AG09319 (cell line): ENCODE measurements at regions not wholly inside any gene's neighbourhood (a gene's known extent, or its start where the extent isn't known, plus 50 kb on each side); places are given as distances from the start of the nearest gene placed in this dataset.

Source experiments
- DNase-seq: peaks from one replicate; pipeline ENCODE4 v3.0.0-alpha.2; 2010; ENCODE audit warnings: low read depth; ENCODE audit errors: extremely low read depth
- TF ChIP-seq, protein P1 (sequence below): IDR thresholded peaks from 2 replicates; pipeline ENCODE4 v1.5.1; 2011; ENCODE audit warnings: low read depth, mild to moderate bottlenecking, inconsistent platforms, low read length, moderate library complexity

DNA sequence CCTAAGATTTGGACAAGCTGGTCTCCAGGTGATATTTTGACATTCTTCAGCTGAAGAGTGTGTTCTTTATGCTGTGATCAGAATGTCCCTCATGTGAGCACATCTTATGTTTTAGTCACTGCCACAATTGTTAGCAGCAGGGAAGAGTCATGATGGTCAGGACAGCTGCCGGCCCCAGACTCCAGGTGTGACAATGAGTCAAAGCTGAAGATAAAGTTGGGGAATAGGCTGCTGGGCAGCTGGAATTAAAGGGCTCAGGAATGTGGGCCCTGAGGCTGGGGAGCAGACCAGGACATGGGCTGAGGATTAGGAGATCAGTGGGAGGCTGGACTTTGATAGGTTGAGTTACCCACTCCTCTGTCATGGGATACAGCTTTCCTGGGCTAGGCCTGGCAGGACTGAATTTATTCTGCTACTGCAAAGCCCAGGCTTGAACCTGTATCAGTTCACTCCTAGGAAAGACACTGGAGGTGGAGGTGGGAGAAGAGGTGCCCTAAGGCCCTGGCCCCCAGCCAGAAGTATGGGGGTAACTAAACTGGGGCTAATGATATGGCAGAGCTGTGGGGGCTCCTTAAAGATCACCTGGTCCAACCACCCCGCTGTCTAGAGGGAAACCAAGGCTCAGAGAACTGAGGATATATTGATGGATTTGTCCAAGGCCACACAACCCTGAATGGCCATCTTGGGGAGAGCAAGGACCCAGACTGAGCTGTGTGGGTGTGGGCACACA, 119.5 kb downstream of the PJA1 start:
- TF ChIP-seq, protein P1, sequence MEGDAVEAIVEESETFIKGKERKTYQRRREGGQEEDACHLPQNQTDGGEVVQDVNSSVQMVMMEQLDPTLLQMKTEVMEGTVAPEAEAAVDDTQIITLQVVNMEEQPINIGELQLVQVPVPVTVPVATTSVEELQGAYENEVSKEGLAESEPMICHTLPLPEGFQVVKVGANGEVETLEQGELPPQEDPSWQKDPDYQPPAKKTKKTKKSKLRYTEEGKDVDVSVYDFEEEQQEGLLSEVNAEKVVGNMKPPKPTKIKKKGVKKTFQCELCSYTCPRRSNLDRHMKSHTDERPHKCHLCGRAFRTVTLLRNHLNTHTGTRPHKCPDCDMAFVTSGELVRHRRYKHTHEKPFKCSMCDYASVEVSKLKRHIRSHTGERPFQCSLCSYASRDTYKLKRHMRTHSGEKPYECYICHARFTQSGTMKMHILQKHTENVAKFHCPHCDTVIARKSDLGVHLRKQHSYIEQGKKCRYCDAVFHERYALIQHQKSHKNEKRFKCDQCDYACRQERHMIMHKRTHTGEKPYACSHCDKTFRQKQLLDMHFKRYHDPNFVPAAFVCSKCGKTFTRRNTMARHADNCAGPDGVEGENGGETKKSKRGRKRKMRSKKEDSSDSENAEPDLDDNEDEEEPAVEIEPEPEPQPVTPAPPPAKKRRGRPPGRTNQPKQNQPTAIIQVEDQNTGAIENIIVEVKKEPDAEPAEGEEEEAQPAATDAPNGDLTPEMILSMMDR = no peak
- DNase-seq = no peak

DNA sequence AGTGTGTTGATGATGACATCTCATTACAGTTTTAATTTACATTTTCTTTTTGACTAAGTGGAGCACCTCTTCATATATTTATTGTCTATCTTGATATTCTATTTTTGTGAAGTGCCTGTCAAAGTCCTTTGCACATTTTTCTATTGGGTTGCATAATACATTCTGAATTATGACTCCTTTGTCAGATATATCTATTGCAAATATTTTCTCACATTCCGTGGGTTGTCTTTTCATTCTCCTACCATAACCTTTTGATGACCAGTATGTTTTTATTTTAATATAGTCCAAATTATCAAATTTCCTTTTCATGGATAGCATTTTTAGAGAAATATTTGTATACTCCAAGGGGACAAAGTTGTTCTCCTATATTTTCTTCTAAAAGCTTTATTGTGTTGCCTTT, 126.4 kb downstream of the PJA1 start:
- DNase-seq = no peak
- TF ChIP-seq, protein P1 = no peak

DNA sequence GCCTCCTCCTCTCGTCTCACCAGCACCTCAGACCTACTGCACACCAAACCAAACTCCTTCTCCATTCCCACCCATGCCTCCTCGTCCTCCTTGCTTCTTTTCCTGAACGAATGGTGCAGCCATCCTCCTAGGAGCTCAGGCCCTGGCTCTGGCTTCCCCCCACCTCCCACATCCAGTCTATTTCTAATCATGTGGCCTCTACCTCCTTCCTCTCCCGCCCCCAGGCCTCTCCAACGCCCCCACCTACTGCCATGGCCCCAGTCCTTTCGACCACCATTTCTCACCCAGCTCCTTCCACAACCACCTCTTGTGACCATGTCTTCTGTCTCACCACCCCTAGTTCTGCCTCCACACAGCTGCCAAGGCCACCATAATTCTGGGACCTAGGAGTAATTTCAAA, 127.1 kb downstream of the PJA1 start:
- no peak for DNase-seq
- TF ChIP-seq, protein P1 = no peak

DNA sequence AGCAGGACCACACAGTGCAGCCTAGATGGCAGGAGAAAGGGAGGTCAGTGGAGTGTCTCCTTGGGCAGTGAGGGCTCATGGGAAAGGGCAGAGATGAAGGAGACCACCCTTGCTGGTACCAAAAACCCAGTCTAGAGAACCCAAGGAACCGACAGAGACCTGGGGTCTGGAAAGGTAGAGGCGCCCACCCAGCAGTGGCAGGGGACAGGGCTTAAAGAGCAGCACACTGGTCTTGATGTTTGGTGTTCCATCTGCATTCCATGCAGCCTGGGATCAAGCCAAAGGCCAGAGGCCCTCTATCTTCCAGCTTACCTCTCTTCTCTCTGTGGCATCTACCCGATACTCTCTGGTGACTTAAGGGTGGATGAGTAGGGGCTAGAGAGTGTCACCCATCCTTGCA, 127.5 kb downstream of the PJA1 start:
- no peak for DNase-seq
- TF ChIP-seq, protein P1 = no peak

DNA sequence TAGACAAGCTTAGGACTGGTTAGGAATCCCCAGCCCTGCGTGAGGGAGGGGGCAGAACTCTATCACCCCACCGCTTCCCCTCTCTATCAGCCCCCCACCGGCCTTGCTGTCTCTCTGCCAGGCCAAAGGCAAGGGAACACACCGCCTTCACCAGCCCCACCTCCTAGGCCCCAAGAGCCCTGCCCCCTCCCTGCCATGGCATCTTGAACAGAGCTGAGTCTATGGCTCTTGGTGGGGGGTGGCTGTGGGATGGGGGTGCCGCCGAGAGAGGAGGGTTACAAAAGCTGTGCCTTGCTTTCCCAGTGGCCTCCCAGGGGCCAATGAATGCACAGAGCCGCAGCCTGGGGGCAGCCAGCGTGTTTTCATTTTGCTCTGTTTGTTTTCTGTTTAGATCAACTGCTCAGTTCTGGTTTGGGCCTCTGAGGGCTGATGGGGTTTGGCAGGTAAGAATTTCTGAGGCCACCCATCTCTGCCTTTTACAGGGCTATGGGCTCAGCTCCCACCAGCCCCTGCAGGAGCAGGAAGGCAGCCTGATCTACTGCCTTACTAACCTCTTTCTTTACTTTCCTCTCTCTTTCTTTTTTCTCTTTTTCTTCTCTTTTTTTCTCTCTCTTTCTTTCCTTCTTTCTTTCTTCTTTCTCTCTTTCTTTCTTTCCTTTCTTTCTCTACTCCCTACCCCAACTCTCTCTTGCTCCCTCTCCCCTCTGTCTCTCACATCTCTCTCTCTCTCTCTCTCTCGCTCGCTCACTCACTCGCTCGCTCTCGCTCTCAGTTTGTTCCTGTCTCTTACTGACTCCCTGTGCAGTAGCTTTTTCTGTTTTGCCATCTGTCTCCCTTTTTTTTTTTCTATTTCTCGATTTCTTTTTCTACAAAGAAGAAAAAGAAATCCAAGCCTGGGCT, 128.3 kb downstream of the PJA1 start:
- TF ChIP-seq, protein P1 = no peak
- no peak for DNase-seq

DNA sequence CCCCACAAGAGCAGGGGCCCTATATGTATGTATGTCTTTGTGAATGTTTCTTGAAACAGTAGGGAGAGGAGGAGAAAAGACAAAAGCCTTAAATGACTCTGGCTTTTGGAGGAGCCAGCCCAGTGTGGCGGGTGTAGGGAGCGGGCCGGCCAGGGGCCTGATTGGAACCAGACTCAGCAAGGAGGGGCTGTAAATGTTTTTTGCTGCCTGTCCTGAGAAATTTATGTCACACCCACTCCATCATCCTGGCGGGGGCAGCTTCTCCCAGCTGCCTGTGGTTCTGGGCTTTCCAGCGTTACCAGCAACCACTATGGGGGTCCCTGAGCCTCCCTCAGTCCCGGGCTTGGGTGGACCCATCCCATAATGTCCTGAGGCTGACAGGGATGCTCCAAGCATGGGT, 130.8 kb downstream of the PJA1 start:
- no peak for DNase-seq
- TF ChIP-seq, protein P1 = no peak

DNA sequence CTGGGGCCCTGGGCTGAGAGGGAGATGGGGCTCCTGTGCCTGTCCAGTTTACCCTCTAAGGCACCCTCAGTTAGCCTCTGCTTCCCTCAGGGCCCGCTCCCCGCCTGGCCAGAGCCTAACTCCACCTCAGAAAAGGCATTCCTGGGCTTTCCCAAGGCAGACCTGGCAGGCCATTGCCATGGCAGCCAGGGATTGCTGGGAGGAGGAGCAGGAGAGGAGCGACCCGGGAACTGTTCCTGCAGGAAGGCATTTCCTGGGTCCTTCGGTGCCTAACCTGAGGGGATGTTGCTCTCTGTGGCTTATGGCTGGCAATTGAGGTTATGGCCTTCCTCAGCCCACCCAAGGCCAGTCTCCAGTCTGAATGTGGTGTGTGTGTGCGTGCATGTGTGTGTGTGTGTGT, 131.3 kb downstream of the PJA1 start:
- DNase-seq = no peak
- TF ChIP-seq, protein P1 = no peak
